ENCODE measurements at regions not wholly inside any gene's neighbourhood (a gene's known extent, or its start where the extent isn't known, plus 50 kb on each side); places are given as distances from the start of the nearest gene placed in this dataset.

GRCh38 chr15:94098921-94099573 lies 132.3 kb upstream of the MCTP2 start:
- Histone ChIP-seq H3K27me3 (peaks cover 0 to 5% (median 0%) of the 10 kb centered on the region in 7 donors), H3K9me3 (no peaks in the 10 kb centered on the region), H3K36me3 (no peaks in the 10 kb centered on the region), H3K4me1 (no peaks in the 10 kb centered on the region), H3K27ac (no peak overlapping the region), H3K4me3 (no peak overlapping the region)
- TF ChIP-seq CTCF (IDR thresholded peaks at IDR 0.05), result no peak
- ATAC-seq (no peak), DNase-seq (no peak)
- 51 to 54% methylated on average over 5 of the region's 5 CpGs for WGBS, 2 donors
- intact Hi-C loops (cut with DNase I), result no loop called here

GRCh38 chr15:94097552-94097951 lies 133.8 kb upstream of the MCTP2 start:
- H3K4me1 ChIP-seq, result no peaks in the 10 kb centered on the region
- no peak for TF ChIP-seq CTCF (IDR thresholded peaks at IDR 0.05)
- intact Hi-C loops (cut with DNase I), result no loop called here
- no peaks in the 10 kb centered on the region for H3K9me3 ChIP-seq
- H3K4me3 ChIP-seq, result no peak overlapping the region
- H3K27ac ChIP-seq, result no peak overlapping the region
- DNase-seq, result no peak
- peaks cover 0 to 5% (median 0%) of the 10 kb centered on the region in 7 donors for H3K27me3 ChIP-seq
- 84 to 85% methylated on average over 6 of the region's 6 CpGs for WGBS, 2 donors
- no peaks in the 10 kb centered on the region for H3K36me3 ChIP-seq
- ATAC-seq, result no peak

- no peak overlapping the region for H3K4me3 ChIP-seq
- peaks cover 0 to 6% (median 0%) of the 10 kb centered on the region in 7 donors for H3K27me3 ChIP-seq
- intact Hi-C loops (cut with DNase I), result no loop called here
- DNase-seq (no peak), ATAC-seq (no peak)
- H3K36me3 ChIP-seq, result no peaks in the 10 kb centered on the region
- WGBS, 2 donors, result 61 to 67% methylated on average over 1 of the region's 1 CpG
- H3K4me1 ChIP-seq, result no peaks in the 10 kb centered on the region
- TF ChIP-seq CTCF (IDR thresholded peaks at IDR 0.05), result no peak
- H3K27ac ChIP-seq, result no peak overlapping the region
- H3K9me3 ChIP-seq, result no peaks in the 10 kb centered on the region
Observed at GRCh38 chr15:94094310-94094709, 137.1 kb upstream of the MCTP2 start.

GRCh38 chr15:94086341-94086740 lies 145.0 kb upstream of the MCTP2 start:
- H3K4me1 ChIP-seq, result no peaks in the 10 kb centered on the region
- TF ChIP-seq CTCF (IDR thresholded peaks at IDR 0.05), result no peak
- H3K36me3 ChIP-seq, result no peaks in the 10 kb centered on the region
- H3K27ac ChIP-seq, result no peak overlapping the region
- DNase-seq (no peak), ATAC-seq (no peak)
- H3K4me3 ChIP-seq, result no peak overlapping the region
- peaks cover 0 to 1% (median 0%) of the 10 kb centered on the region in 7 donors for H3K27me3 ChIP-seq
- H3K9me3 ChIP-seq, result no peaks in the 10 kb centered on the region
- intact Hi-C loops (cut with DNase I), result loop anchor here in 1 of 10 donors (10.0 kb wide), 1 partner anchor 48 kb away; no protein-coding TSS in a partner anchor

All from heart right ventricle (tissue), 16 donors.